IMR-90 (cell line): ENCODE measurements at regions not wholly inside any gene's neighbourhood (a gene's known extent, or its start where the extent isn't known, plus 50 kb on each side); places are given as distances from the start of the nearest gene placed in this dataset.

Experiments
- ATAC-seq: fragments of 200-7000 bp; cut with Tn5 transposase; 2 replicates; pipeline ENCODE4 v1.9.1; 2020; ENCODE audit warnings: low read depth, mild to moderate bottlenecking, moderate library complexity
- BruUV-seq: library from RNA; stranded (reverse); fragments of 400-500 nt; replicated peaks from 2 replicates; lab custom pipeline; 2021; lab: Mats Ljungman, UMichigan
- CTCF ChIA-PET: fragments of 300-600 bp; formaldehyde crosslinking; extraction: SDS; loops from one replicate; lab custom pipeline; 2021; ENCODE audit warnings: antibody characterized with exemption; lab: Yijun Ruan, JAX
- POLR2A ChIA-PET: fragments of 300-600 bp; sonication (Branson Sonifier 250); formaldehyde crosslinking; loops from one replicate; lab custom pipeline; 2022; ENCODE audit warnings: antibody characterized with exemption; ENCODE audit not compliant: unreplicated experiment; lab: Charles Lee
- DNase-seq: peaks from one replicate; pipeline ENCODE4 v3.0.0; 2013
- H2AFZ ChIP-seq: replicated peaks from 2 replicates; pipeline ENCODE3; 2013; ENCODE audit warnings: low read length, mild to moderate bottlenecking; ENCODE audit not compliant: poor library complexity
- H2AK5ac ChIP-seq: 2 replicates; pipeline ENCODE4 v1.6.1; 2013; ENCODE audit warnings: low read depth, low read length, inconsistent platforms
- H2AK9ac ChIP-seq: replicated peaks from 2 replicates; pipeline ENCODE3; 2013; ENCODE audit warnings: mild to moderate bottlenecking, low read depth, low read length, moderate library complexity; ENCODE audit not compliant: poor library complexity
- H2BK120ac ChIP-seq: 2 replicates; pipeline ENCODE4 v1.6.1; 2013; ENCODE audit warnings: low read depth, low read length, inconsistent platforms
- H2BK15ac ChIP-seq: 3 replicates; pipeline ENCODE4 v1.6.1; 2013; ENCODE audit warnings: low read depth, low read length, inconsistent platforms
- H2BK20ac ChIP-seq: 2 replicates; pipeline ENCODE4 v1.6.1; 2013; ENCODE audit warnings: low read depth, mild to moderate bottlenecking, inconsistent platforms, low read length, moderate library complexity
- H2BK5ac ChIP-seq: 2 replicates; pipeline ENCODE4 v1.6.1; 2013; ENCODE audit warnings: mild to moderate bottlenecking, low read depth, low read length, inconsistent platforms; ENCODE audit not compliant: poor library complexity, severe bottlenecking
- H3K14ac ChIP-seq: replicated peaks from 2 replicates; pipeline ENCODE4 v1.6.1; 2013; ENCODE audit warnings: low read depth, low read length, inconsistent platforms
- H3K18ac ChIP-seq: 2 replicates; pipeline ENCODE4 v1.6.1; 2013; ENCODE audit warnings: low read depth, low read length, control low read depth
- H3K23ac ChIP-seq: 2 replicates; pipeline ENCODE4 v1.6.1; 2013; ENCODE audit warnings: low read depth, low read length, inconsistent platforms
- H3K27ac ChIP-seq: 2 replicates; pipeline ENCODE4 v1.5.1; 2013; ENCODE audit warnings: mild to moderate bottlenecking, control low read depth, low read length; ENCODE audit not compliant: insufficient read depth
- H3K27me3 ChIP-seq: 2 replicates; pipeline ENCODE4 v1.6.1; 2013; ENCODE audit warnings: low read length; ENCODE audit not compliant: control insufficient read depth, insufficient read depth
- H3K36me3 ChIP-seq: 2 replicates; pipeline ENCODE4 v1.6.1; 2013; ENCODE audit warnings: low read length, mixed read lengths; ENCODE audit not compliant: control insufficient read depth, insufficient read depth
- H3K4ac ChIP-seq: 2 replicates; pipeline ENCODE4 v1.6.1; 2013; ENCODE audit warnings: low read depth, low read length, inconsistent platforms
- H3K4me1 ChIP-seq: 2 replicates; pipeline ENCODE4 v1.6.1; 2013; ENCODE audit warnings: low read length, mixed read lengths; ENCODE audit not compliant: control insufficient read depth, insufficient read depth
- H3K4me2 ChIP-seq: 2 replicates; pipeline ENCODE4 v1.6.1; 2013; ENCODE audit warnings: low read depth, mild to moderate bottlenecking, control low read depth, low read length, moderate library complexity
- H3K4me3 ChIP-seq: 2 replicates; pipeline ENCODE4 v1.5.1; 2013; ENCODE audit warnings: low read depth, mild to moderate bottlenecking, control low read depth, low read length, moderate library complexity; ENCODE audit not compliant: insufficient read depth
- H3K56ac ChIP-seq: 2 replicates; pipeline ENCODE4 v1.6.1; 2013; ENCODE audit warnings: low read length, inconsistent platforms; ENCODE audit not compliant: insufficient read depth; ENCODE audit errors: extremely low read depth
- H3K79me1 ChIP-seq, 2 experiments: 2 replicates each; pipeline ENCODE4 v1.6.1; 2013; ENCODE audit warnings: low read length in 2 of 2, inconsistent platforms in 1 of 2, low read depth in 1 of 2
- H3K9ac ChIP-seq: 2 replicates; pipeline ENCODE4 v1.6.1; 2013; ENCODE audit warnings: low read depth, low read length, control low read depth
- H3K9me1 ChIP-seq: 2 replicates; pipeline ENCODE4 v1.6.1; 2013; ENCODE audit warnings: low read length, inconsistent platforms; ENCODE audit not compliant: insufficient read depth
- H3K9me3 ChIP-seq: 2 replicates; pipeline ENCODE4 v1.6.1; 2013; ENCODE audit warnings: low read length; ENCODE audit not compliant: control insufficient read depth, insufficient read depth
- H4K20me1 ChIP-seq: 2 replicates; pipeline ENCODE4 v1.6.1; 2013; ENCODE audit warnings: low read length, inconsistent platforms; ENCODE audit not compliant: insufficient read depth
- H4K5ac ChIP-seq: 2 replicates; pipeline ENCODE4 v1.6.1; 2013; ENCODE audit warnings: mild to moderate bottlenecking, low read depth, low read length, control low read depth
- H4K8ac ChIP-seq, 2 experiments: 2 replicates each; pipeline ENCODE4 v1.6.1; 2013; ENCODE audit warnings: low read depth in 2 of 2, low read length in 2 of 2, control low read depth in 1 of 2, inconsistent platforms in 1 of 2
- H4K91ac ChIP-seq: 2 replicates; pipeline ENCODE4 v1.6.1; 2013; ENCODE audit warnings: low read depth, low read length, inconsistent platforms; ENCODE audit not compliant: insufficient read depth
- BHLHE40 ChIP-seq: fragments of 150-350 bp; IDR thresholded peaks from 2 replicates; pipeline ENCODE4 v1.6.1; 2016; ENCODE audit warnings: mild to moderate bottlenecking, low read depth, low read length
- CHD1 ChIP-seq: IDR thresholded peaks from 2 replicates; pipeline ENCODE4 v1.6.1; 2012; ENCODE audit warnings: low read depth, low read length, improper control_type of control experiment
- ELK1 ChIP-seq: fragments of 150-350 bp; IDR thresholded peaks from 2 replicates; pipeline ENCODE4 v1.6.1; 2016; ENCODE audit warnings: low read depth, mild to moderate bottlenecking, low read length, moderate library complexity, borderline replicate concordance
- FOS ChIP-seq: fragments of 150-350 bp; IDR thresholded peaks from 2 replicates; pipeline ENCODE4 v1.6.1; 2016; ENCODE audit warnings: low read depth, low read length
- MAFK ChIP-seq: IDR thresholded peaks from 2 replicates; pipeline ENCODE4 v1.6.1; 2012; ENCODE audit warnings: low read depth, low read length, improper control_type of control experiment
- MAZ ChIP-seq: IDR thresholded peaks from 2 replicates; pipeline ENCODE4 v1.6.1; 2012; ENCODE audit warnings: low read depth, mild to moderate bottlenecking, low read length, improper control_type of control experiment, moderate library complexity, borderline replicate concordance
- MXI1 ChIP-seq: IDR thresholded peaks from 2 replicates; pipeline ENCODE4 v1.6.1; 2012; ENCODE audit warnings: low read depth, mild to moderate bottlenecking, low read length, moderate library complexity, borderline replicate concordance
- POLR2A ChIP-seq: IDR thresholded peaks from 2 replicates; pipeline ENCODE4 v1.6.1; 2012; ENCODE audit warnings: mild to moderate bottlenecking, low read depth, low read length
- RAD21 ChIP-seq: IDR thresholded peaks from 2 replicates; pipeline ENCODE4 v1.6.1; 2012; ENCODE audit warnings: low read length, improper control_type of control experiment
- RFX5 ChIP-seq: IDR thresholded peaks from 2 replicates; pipeline ENCODE4 v1.8.0; 2012; ENCODE audit warnings: low read depth, mild to moderate bottlenecking, low read length, moderate library complexity
- SMC3 ChIP-seq: fragments of 150-350 bp; IDR thresholded peaks from 2 replicates; pipeline ENCODE4 v1.6.1; 2016; ENCODE audit warnings: low read depth, mild to moderate bottlenecking, antibody characterized with exemption, low read length, moderate library complexity
- USF2 ChIP-seq: fragments of 150-350 bp; IDR thresholded peaks from 2 replicates; pipeline ENCODE4 v1.6.1; 2017; ENCODE audit warnings: mild to moderate bottlenecking, antibody characterized with exemption, low read length, low read depth
- dilution Hi-C: fragments of 300-500 bp; cut with HindIII; formaldehyde crosslinking; loops from one replicate; pipeline ENCODE4 v1.14.3; 2018; ENCODE audit warnings: low sequenced_read_pairs; ENCODE audit not compliant: unreplicated experiment
- in situ Hi-C: fragments of 300-500 bp; cut with MboI; formaldehyde crosslinking; loops from 3 replicates; pipeline ENCODE4 v1.14.3; 2019; ENCODE audit warnings: low sequenced_read_pairs, inconsistent platforms, mixed read lengths
- intact Hi-C: fragments of 100-400 bp; cut with micrococcal nuclease; formaldehyde crosslinking; loops from 2 replicates; pipeline ENCODE4 v1.10.0; 2022
- TF ChIP-seq, protein P1 (sequence below): conservative IDR thresholded peaks from 2 replicates; pipeline ENCODE4 v1.5.1; 2012; ENCODE audit warnings: mild to moderate bottlenecking, low read depth, low read length, improper control_type of control experiment

- no peaks in the 10 kb centered on the region for H3K9me1 ChIP-seq
These were observed 116.2 kb upstream of the GPC3 start for GRCh38 chrX:134101636-134102035.

More at GRCh38 chrX:134101636-134102035, 116.2 kb upstream of the GPC3 start:
- Histone ChIP-seq H3K4ac (no peak overlapping the region), H3K4me3 (no peak overlapping the region), H3K4me2 (no peak overlapping the region), H4K8ac (no peak overlapping the region), H3K18ac (no peak overlapping the region), H3K79me1 (no peaks in the 10 kb centered on the region), H3K56ac (no peak overlapping the region), H2AK9ac (no peak overlapping the region), H2BK15ac (no peak overlapping the region), H3K36me3 (no peaks in the 10 kb centered on the region), H2BK120ac (no peak overlapping the region), H4K91ac (no peak overlapping the region), H3K4me1 (no peaks in the 10 kb centered on the region), H3K23ac (no peak overlapping the region), H4K20me1 (no peaks in the 10 kb centered on the region), H2AFZ (no peak overlapping the region), H3K27ac (no peak overlapping the region), H2BK20ac (no peak overlapping the region), H3K9ac (no peak overlapping the region), H2BK5ac (no peak overlapping the region), H3K14ac (no peak overlapping the region), H3K27me3 (no peaks in the 10 kb centered on the region), H4K5ac (no peak overlapping the region), H2AK5ac (no peak overlapping the region), H3K9me3 (no peaks in the 10 kb centered on the region)
- intact Hi-C loops (no loop called here), dilution Hi-C loops (no loop called here), in situ Hi-C loops (no loop called here)
- ATAC-seq = no peak
- POLR2A ChIA-PET = no interaction called here
- CTCF ChIA-PET = no interaction called here
- no peak for DNase-seq
- no TSS peak for BruUV-seq
- no peak for TF ChIP-seq BHLHE40
- TF ChIP-seq SMC3 = no peak
- TF ChIP-seq CHD1 = no peak
- TF ChIP-seq ELK1 = no peak
- no peak for TF ChIP-seq MXI1
- TF ChIP-seq POLR2A = no peak
- TF ChIP-seq, protein P1, sequence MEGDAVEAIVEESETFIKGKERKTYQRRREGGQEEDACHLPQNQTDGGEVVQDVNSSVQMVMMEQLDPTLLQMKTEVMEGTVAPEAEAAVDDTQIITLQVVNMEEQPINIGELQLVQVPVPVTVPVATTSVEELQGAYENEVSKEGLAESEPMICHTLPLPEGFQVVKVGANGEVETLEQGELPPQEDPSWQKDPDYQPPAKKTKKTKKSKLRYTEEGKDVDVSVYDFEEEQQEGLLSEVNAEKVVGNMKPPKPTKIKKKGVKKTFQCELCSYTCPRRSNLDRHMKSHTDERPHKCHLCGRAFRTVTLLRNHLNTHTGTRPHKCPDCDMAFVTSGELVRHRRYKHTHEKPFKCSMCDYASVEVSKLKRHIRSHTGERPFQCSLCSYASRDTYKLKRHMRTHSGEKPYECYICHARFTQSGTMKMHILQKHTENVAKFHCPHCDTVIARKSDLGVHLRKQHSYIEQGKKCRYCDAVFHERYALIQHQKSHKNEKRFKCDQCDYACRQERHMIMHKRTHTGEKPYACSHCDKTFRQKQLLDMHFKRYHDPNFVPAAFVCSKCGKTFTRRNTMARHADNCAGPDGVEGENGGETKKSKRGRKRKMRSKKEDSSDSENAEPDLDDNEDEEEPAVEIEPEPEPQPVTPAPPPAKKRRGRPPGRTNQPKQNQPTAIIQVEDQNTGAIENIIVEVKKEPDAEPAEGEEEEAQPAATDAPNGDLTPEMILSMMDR = no peak
- no peak for TF ChIP-seq USF2
- TF ChIP-seq RAD21 = no peak
- no peak for TF ChIP-seq MAZ
- TF ChIP-seq FOS = no peak
- no peak for TF ChIP-seq MAFK
- no peak for TF ChIP-seq RFX5
